ENCODE measurements at regions not wholly inside any gene's neighbourhood (a gene's known extent, or its start where the extent isn't known, plus 50 kb on each side); places are given as distances from the start of the nearest gene placed in this dataset.

- no peak for TF ChIP-seq TRIM25 (IDR thresholded peaks at IDR 0.05; ENCODE audit: borderline replicate concordance)
- no peak for TF ChIP-seq ERF (CRISPR knock-in tag; IDR thresholded peaks at IDR 0.05)
- TF ChIP-seq, protein P1, sequence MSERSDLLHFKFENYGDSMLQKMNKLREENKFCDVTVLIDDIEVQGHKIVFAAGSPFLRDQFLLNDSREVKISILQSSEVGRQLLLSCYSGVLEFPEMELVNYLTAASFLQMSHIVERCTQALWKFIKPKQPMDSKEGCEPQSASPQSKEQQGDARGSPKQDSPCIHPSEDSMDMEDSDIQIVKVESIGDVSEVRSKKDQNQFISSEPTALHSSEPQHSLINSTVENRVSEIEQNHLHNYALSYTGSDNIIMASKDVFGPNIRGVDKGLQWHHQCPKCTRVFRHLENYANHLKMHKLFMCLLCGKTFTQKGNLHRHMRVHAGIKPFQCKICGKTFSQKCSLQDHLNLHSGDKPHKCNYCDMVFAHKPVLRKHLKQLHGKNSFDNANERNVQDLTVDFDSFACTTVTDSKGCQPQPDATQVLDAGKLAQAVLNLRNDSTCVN (CRISPR knock-in tag; IDR thresholded peaks at IDR 0.05): no peak
- no peak for TF ChIP-seq SNRNP70 (optimal IDR thresholded peaks at IDR 0.05; ENCODE audit: low read depth, low read length)
- TF ChIP-seq CREB5 (CRISPR knock-in tag; IDR thresholded peaks at IDR 0.05): no peak
- no peak for TF ChIP-seq FOXA1 (IDR thresholded peaks at IDR 0.05; ENCODE audit: borderline replicate concordance)
- TF ChIP-seq POU5F1 (IDR thresholded peaks at IDR 0.05; ENCODE audit: borderline replicate concordance, low read depth, low read length, partially characterized antibody): no peak
- no peak for TF ChIP-seq ZNF445 (CRISPR knock-in tag; IDR thresholded peaks at IDR 0.05; ENCODE audit: low read depth)
These were observed 341.1 kb upstream of the CNTN5 start (continued) for GRCh38 chr11:98679673-98680072.

Measured in K562 (cell line).